Activated effector memory CD4-positive, alpha-beta T cell treated with Interleukin-2 at 50 U/mL for 16 hours (primary cell): ENCODE measurements at regions not wholly inside any gene's neighbourhood (a gene's known extent, or its start where the extent isn't known, plus 50 kb on each side); places are given as distances from the start of the nearest gene placed in this dataset.

Source experiments
- DNase-seq: peaks from one replicate; pipeline ENCODE4 v3.0.0-alpha.2; 2020

GRCh38 chr2:180523621-180524340 is 456.6 kb upstream of the UBE2E3 start:
- DNase-seq = no peak

DNA sequence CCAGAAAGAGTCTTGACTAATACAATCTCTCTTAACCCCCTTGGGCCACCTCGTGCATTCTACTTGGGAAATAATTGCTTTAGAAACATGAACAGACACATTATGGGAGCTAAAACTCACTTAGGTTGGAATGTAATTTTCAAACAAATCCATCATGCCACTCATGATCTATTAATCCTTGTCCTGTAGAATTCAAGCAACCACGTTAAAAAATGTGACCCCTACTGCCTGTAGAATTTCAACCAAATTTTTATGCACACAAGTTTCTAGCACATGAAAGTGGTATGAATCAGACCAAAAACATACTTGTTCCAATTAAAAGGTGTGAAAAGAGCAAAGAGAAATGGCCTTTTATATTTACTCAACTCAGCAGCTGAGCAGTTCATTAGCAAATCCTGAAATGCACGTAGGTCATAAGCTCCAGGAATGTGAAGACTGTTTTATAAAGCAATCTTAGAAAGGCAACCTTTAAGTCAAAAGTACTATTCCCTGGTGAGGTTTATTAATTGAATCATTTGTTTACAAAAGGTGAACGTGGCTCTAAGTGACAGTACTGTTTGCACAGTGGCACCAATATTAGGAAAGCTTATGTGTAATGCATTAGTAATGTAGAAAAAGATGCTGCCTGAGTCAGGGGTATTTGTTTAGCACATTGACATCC is 459.4 kb upstream of the UBE2E3 start:
- no peak for DNase-seq

- DNase-seq = no peak
Observed at GRCh38 chr2:180520206-180520605, 460.2 kb upstream of the UBE2E3 start.

- no peak for DNase-seq
Observed at GRCh38 chr2:180519276-180519675, 461.1 kb upstream of the UBE2E3 start.

GRCh38 chr2:180516232-180516631 is 464.2 kb upstream of the UBE2E3 start:
- no peak for DNase-seq

DNA sequence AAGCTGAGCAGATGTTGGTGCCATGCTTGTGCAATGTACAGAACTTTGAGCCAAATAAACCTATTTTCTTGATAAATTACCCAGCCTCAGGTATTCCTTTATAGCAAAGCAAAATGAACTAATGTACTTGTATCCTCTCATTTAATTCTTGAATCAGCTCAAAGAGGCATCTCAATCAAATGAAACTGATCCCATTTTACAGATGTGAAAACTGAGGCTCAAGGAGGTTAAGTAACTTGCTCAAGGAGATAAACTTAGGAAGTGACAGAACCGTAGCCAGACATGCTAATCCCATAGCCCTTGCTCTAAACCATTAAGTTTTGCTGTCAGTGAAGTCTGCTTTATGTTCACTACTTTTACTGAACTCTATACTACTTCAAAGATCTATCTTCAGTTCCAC is 467.0 kb upstream of the UBE2E3 start:
- DNase-seq = no peak

GRCh38 chr2:180508458-180508857 is 471.9 kb upstream of the UBE2E3 start:
- no peak for DNase-seq

DNA sequence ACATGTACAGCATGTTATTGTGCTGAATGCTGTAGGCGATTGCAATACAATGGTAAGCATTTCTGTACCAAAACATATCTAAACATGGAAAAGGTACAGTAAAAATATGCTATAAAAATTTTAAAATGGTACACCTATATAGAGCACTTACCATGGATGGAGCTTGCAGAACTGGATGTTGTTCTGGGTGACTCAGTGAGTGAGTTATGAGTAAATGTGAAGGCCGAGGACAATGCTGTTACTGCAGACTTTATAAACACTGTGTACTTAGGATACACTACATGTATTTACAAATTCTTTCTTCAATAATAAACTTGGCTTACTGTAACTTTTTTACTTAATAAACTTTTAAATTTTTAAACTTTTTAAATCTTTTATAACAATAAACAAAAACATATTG is 473.4 kb upstream of the UBE2E3 start:
- DNase-seq = no peak

- no peak for DNase-seq
Observed at GRCh38 chr2:180505203-180505602, 475.2 kb upstream of the UBE2E3 start.

DNA sequence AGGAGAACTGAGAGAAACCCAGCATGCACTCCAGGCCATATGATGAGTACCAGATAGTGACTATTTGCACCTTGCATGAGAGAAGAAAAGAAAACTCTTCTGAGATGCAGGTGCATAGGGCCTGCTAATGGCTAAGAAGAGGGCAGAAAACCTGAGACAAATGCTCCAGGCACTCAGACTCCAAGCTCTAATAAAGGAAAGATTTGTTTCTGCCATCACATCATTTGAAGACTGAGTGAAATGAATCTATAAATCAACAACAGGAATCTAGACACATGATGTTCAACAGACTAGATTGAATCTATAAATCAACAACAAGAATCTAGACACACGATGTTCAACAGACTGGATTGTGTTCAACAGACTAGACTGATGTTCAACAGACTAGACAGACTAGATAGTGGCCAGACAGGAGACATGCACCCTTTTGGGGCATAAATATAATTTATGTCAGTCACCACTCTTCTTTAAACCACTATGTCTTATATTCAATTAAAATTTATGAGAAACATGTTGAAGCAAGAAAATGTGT is 482.7 kb upstream of the UBE2E3 start:
- DNase-seq = no peak

DNA sequence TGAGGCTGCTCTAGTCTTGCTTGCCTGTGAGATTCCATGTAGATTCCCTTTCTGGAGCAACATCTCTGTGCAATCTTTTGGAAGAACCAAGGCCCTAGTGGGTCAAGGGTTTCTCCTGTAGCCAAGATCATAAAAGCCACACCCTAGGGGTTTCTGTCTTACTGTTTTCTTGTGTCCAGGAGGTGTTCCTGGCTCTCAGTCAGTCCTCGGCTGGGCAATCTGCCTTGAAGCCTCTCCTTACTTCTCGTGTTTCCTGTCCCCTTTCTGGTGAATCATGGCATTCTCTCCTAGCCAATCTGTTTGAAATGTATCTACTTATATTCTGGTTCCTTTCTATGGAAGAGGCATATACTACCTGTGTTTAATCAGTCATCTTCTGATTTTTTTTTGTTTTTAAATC is 484.8 kb upstream of the UBE2E3 start:
- no peak for DNase-seq

GRCh38 chr2:180494286-180494685 is 486.1 kb upstream of the UBE2E3 start:
- no peak for DNase-seq

GRCh38 chr2:180482696-180483095 is 475.6 kb upstream of the CWC22 start:
- DNase-seq = no peak

DNA sequence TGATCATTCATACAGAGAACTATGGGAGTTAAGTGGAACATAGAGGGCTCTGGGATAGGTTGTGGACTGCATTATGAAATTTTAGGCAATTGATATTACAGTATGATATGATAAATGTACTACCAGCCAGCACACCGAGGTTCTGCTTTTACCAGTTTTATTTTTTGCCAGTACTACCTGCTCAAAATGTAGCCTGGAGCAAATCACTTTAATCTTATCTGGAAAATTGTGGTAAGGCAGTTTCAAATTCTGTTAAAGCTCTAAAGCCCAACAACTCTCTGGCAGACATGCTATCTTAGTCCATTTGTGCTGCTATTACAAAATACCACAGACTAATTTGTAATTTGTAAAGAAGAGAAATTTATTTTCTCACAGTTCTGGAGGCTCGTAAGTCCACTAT is 474.9 kb upstream of the CWC22 start:
- DNase-seq = no peak

- no peak for DNase-seq
Observed at GRCh38 chr2:180478883-180479282, 471.8 kb upstream of the CWC22 start.

DNA sequence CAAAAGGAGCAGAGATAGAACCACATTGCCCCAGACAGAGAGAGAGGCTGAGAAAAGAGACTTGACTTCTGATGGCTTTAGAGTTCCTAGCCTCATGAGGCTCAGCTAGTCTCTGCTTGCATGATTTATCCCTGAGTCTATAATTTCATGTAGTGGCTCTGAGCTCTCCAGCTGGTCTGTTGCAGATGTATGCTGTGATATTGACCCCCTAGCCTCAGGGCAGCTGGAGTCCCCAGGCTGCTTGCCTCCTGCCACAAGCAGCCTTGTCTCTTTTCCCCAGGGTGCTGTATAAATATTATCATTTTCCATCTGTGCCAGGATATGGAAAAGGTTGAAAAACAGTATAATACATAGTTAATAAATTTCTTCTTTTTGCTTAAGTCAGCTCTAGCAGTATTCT is 467.6 kb upstream of the CWC22 start:
- DNase-seq = no peak

DNA sequence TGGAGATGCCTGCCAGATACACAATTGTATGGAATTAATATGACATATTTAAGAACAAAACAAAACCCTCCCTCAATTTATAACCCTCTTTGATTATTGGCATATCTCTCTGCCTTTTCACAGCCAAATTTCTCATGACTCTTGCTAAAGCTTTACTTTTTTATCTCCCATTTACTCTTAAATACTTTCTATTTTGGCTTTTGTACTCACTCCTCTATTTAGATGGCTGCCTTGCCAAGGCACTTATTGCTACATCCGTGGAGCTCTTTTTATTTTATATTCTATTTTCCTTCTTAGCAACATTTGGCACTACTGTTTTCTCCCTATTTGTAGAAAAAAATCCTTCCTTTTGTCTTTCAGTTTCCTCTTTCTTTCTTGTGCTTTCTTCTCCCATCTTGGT is 466.4 kb upstream of the CWC22 start:
- no peak for DNase-seq

DNA sequence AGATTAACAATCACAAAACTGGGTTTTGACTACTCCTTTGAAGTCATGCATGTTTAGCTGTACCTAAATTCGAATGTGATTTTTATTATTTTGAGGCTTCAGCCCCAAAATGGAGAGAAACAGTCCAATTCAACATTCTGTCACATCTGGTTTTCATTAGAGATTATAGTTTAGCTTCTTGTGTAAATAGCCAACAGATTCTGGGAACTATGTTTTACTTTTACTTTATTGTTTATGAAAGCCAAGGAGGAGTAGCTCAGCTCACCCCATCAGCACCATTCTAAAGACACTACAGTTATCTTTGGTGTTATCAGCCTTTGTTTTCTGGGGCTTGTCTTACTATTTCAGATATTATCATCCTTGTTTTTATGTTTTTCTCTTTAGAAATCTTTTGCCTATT is 465.0 kb upstream of the CWC22 start:
- DNase-seq = no peak

GRCh38 chr2:180463608-180464007 is 456.5 kb upstream of the CWC22 start:
- no peak for DNase-seq

DNA sequence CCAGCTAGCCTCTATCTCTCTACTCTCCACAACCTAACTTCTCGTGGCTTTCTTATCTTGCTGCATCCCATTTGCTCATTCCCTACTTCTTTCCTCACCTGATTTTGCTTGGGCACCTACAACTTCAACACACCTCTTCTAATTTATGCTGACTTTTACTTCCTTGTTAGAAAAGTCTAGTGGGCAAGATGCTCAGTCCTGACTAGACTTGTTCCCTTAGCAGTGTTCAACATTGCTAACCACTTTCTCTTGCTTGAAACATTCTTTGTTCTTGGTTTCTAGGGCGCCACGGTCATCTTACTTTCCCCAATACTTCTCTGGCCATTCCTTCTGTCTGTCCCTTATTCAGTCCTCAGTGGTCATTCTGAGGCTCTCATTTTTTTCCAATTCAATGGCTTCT is 454.7 kb upstream of the CWC22 start:
- no peak for DNase-seq

- DNase-seq = no peak
Observed at GRCh38 chr2:180456801-180457200, 449.7 kb upstream of the CWC22 start.

- no peak for DNase-seq
Observed at GRCh38 chr2:180450841-180451240, 443.7 kb upstream of the CWC22 start.

DNA sequence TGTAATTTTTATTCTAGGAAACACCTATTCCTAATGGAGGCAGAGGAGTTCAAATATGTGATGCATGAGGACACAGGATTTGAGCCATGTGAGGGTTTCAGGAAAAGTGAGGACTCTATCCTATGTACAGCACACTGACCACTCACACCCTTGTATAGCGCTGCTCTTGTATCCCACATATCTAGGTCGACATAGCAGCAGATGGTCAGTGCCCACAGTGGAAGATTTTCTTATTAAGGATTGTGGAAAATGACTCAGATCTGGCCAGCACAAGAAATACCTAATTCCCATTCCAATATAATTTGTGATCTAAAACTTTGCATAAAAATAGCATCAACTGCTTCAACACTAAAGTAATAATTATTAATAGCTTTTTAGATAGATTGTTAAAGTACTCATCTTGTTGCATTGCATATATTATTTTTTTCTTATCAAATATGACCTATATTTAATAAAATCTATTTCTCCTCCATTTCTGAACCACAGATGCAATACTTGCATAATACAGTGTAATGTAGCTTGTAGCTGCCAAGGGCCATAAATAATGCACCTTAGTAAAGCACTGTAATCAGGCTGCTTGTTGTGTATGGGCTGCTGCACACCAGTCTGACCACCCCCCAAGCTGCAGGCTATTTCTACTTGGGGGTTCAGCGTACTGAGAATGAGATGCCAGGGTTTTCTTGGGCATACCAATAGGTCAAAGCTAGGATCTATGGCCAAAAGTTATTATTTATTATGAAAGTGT is 442.2 kb upstream of the CWC22 start:
- DNase-seq = no peak

- no peak for DNase-seq
Observed at GRCh38 chr2:180446492-180446891, 439.4 kb upstream of the CWC22 start.
